HG03108 (cell line): ENCODE measurements at regions not wholly inside any gene's neighbourhood (a gene's known extent, or its start where the extent isn't known, plus 50 kb on each side); places are given as distances from the start of the nearest gene placed in this dataset.

Experiments
- ATAC-seq: cut with Tn5 transposase; IDR thresholded peaks from one replicate; pipeline ENCODE4 v1.9.1; 2021; ENCODE audit warnings: moderate library complexity; ENCODE audit not compliant: unreplicated experiment

GRCh38 chr17:77882040-77882439 is 76.5 kb upstream of the TNRC6C start:
- ATAC-seq, result no peak

- no peak for ATAC-seq
These were observed 75.9 kb upstream of the TNRC6C start for GRCh38 chr17:77882481-77883212.

DNA sequence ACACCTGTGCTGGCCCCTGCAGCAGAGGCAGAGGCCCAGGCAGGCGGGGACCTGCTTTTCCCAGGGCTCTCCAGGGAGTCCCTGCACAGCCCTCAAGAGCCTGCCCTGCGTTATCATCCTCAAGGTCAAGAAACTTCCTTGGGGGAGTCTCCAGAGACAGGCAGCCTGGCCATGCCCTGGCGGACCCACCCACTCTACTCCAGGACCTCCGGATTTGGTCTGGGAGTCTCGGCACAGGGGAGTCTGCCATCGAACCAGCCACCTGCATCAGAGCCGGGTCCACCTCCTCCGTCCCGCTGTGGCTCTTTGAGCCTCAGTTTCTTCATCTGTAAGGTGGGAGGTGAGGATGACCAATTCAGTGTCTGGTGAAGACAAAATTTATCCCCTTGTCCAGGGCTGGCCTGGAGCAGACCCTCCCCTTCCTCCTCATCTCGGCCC is 75.3 kb upstream of the TNRC6C start:
- no peak for ATAC-seq

GRCh38 chr17:77884019-77884418 is 74.5 kb upstream of the TNRC6C start:
- no peak for ATAC-seq

GRCh38 chr17:77884967-77885641 is 73.4 kb upstream of the TNRC6C start:
- no peak for ATAC-seq

DNA sequence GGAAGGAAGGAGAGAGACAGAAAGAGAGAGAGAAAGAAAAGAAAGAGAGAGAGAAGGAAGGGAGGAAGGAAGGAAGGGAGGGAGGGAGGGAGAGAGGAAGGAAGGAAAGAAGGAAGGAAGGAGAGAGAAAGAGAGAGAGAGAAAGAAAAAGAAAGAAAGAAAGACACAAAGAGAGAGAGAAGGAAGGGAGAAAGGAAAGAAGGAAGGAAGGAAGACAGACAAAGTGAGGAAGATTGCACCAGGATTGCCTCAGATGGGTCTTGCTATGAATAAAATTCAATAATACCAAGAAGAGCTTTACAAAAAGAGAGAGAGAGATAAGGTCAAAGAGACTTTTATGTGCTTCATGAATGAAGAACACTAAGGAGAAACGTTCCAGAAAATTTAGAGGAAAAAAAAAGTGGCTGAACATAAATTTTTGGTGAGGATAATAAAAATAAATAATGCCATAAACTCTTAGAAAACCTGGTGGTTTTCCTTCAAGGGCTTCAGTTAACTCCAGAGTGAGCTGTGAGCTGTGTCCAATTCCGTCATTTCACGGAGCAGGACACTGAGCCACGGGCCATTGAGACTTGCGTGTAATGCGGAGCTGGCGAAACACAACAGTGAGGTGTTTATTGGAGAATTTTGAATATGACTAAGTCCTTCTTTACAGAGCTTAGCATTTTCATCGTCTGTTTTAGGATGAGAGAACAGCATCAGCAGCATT is 72.7 kb upstream of the TNRC6C start:
- ATAC-seq, result no peak

- ATAC-seq, result no peak
These were observed 72.1 kb upstream of the TNRC6C start for GRCh38 chr17:77886387-77886728.

DNA sequence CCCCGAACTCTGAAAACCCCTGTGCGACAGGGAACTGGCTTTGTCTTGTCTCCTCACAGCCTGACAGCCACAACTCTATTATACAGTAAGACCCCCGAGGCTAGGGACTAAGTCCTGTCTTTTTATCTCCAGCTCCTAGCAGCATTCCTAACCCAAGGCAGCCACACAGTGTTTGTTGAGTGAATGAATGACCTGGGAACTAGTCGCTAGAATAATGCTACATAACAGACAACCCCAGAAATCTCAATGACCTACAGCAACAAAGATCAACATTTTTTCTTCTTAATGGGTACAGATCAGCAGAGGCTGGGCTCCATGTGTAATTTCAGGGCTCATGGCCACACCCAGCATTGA is 71.4 kb upstream of the TNRC6C start:
- no peak for ATAC-seq

DNA sequence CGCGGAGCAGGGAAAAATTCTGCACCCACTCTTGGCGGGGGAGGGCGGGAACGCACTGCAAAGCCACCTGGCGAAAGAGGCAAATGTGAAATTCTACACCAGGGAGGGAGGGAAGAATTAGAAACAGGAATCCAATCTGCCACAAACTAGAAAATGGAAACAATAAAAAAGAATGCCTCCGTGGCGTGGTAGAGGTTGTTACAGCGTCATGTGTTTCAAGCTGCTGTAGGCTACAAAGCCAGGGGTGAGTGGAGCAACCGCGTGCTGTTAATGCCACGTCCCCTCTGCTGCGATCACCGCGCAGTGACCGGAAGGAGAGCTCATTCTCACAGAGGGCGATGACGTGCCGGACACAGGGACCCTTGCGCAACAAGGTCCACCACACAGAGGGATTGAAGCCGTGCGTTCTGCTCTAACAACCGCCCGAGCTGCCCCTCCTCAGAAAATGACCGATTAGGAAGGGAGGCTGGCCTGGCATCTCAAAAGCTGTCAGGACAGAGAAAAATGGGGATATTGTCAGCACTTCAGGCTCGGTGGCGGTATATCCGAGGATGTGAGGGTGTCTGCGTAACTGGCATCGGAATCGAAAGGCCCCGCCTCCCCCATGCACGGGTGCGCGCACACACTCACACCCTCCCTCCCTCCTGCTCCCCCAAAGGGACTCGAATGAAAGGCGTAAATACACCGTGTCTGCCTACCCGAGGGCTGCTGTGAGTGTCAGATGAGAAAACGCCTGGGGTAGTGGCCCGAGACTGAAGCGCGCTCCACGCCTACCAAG is 70.8 kb upstream of the TNRC6C start:
- ATAC-seq, result no peak

DNA sequence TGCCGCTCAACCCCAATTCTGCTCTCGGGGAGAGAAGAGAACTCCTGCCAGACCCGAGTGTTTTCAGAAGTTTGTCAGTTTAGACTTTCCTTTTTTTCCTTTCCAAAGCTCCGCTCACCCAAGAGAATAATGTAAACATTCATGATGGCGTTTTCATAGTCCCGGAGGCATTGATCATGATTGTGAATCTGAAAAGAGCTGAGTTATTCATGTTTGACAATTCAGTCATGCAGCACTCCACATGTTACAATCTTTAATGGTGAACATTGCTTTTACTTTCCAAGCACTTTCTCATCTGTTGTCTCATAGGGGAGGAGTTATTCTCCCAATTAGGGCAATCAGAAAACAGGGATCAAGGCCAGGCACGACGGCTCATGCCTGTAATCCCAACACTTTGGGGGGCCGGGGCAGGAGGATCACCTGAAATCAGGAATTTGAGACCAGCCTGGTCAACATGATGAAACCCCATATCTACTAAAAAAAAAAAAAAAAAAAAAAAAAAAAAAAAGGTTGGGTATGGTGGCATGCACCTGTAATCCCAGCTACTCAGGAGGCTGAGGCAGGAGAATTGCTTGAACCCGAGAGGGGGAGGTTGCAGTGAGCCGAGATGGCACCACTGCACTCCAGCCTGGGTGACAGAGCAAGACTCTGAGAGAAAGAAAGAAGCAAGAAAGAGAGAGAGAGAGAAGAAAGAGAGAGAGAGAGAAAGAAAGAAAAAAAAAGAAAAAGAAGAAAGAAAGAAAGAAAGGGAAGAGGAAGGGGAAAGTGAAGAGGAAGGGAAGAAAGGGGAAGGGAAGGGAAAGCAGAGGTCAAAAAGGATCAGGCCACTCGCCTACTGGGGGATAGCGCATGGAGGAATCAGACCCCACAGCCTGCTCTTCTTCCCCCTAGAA is 70.0 kb upstream of the TNRC6C start:
- ATAC-seq, result no peak

DNA sequence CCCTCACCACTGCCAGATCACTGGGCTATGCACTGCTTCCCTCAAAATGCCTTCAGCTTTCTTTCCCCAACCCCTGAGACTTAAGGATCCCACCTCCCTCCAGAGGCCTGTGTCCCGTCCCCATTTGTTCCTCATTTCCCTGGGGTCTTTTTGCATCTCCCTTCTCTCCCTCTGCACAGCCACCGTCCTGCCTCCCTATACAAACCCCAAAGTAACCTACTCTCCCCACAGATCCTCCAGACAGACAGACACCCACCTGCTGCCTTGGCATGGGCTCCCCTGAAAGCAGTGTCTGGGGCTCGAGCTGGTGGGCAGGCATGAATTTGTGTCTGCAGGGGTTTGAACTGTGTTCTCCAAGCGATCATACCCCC is 69.4 kb upstream of the TNRC6C start:
- ATAC-seq, result no peak

GRCh38 chr17:77889866-77890760 is 68.4 kb upstream of the TNRC6C start:
- no peak for ATAC-seq

GRCh38 chr17:77890771-77891170 is 67.7 kb upstream of the TNRC6C start:
- no peak for ATAC-seq

DNA sequence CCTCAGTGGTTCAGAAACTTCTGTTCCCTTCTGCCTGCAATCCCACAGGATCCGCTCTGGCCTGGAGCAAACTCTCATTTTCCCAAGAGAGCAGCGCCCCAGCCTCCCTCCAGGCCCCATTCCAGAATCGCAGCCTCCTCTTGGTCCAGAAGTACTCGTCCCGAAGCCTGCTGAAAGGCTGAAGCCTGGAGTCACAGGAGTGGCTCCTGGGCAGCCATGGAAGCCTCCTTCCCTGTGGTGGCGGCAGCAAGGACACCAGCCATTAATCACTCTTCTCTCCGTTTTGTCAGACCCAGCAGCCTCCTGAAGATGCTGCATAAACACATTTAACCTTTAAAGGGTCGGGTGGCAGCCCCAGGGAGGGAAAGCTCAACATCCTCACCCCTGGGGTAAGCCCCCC is 66.9 kb upstream of the TNRC6C start:
- no peak for ATAC-seq

DNA sequence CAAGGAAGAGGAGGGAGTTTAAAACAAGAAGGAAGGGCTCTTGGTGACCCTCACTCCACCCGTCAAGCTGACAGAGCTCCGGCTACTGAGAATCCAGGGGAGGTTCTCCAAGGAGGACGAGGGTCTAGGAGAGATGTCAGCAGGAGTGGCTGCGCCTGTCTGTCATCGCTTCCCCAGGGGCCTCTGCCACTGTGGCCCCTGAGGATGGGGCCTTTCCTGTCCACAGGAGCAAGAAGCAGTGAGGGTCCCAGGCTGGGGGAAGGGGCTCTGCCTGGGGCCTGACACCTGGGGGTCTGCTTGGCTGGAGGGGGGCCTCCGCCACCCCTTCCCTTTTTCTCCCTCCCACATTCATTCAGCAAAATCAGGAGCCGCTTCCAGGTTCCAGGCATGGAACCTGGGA is 66.5 kb upstream of the TNRC6C start:
- no peak for ATAC-seq

DNA sequence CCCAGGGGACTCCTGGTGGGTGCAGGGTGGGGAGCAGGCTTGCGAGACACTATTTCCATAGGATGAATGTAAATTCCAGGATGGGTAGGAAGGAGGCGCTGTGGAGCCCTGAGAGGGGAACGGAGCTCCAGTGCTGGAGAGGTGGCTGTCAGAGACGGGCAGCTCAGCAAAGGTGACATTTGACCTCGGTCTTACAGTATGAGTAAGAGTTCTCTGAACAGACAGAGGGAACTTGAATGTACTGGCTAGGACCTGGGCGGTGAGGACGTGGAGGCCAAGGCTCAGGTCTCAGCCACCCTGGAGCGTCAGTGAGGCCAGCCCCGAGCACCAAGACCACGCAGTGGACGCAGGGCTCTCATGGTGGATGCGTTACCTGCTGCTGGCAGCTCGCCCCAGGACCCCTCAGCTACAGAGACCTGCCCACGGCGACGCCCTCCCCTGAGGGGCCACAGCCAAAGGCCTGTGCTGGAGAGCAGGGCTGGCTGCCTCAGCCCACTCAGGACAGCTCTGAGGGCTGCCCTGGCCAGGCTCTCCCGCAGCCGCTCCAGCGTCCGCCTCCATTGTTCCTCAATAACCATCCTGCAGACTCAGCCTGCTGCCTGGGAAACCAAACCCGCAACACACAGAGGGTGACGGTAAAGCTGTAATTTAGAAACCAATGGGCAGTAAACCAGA is 65.9 kb upstream of the TNRC6C start:
- ATAC-seq, result no peak

DNA sequence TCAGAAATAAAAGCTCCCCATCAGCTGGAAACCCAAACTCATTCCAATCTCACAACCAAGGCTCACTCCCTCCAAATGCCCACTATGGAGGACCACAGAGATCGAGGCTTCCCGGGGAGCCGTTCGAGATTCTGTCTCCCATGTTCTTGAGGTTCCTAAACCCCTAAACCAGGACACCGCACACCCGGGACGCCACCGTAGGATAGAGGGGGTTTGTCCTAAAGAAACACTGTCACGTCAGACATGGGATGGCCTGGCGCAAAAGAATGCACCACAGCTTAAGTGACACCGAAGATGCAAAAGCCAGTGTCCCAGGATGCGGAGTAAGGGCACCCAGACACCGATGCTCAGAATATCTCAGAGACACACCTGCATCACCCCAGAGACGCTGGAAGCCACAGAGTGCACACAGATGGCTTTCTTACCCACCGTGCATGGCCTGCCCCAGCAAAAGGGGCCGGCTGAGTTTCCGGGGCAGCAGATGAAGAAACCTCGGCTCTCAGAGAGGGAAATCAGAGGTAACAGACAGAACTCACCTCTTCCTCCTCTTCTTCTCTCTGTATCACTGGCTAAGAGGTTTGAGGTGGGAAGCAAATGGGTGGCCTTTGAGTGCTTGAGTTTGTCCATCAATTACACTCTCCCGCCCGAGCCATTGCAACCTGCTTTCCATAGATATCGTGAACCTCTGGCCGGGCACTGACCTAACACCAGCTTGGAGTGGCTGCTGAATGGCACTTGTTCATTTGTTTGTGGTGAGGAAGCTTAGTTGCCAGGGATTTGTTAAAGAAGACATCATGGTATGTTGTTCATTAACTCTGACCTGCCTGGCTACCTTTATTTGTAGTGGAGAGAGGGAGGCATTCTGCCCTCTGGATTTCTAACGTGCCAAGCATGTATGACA is 65.1 kb upstream of the TNRC6C start:
- no peak for ATAC-seq
